ENCODE measurements at regions not wholly inside any gene's neighbourhood (a gene's known extent, or its start where the extent isn't known, plus 50 kb on each side); places are given as distances from the start of the nearest gene placed in this dataset.

GRCh38 chr3:106488331-106488730 lies 619.5 kb upstream of the CBLB start:
- H2AFZ ChIP-seq: no peak overlapping the region
- no peaks in the 10 kb centered on the region for H3K9me3 ChIP-seq (ENCODE audit: low read depth)
- no peaks in the 10 kb centered on the region for H3K79me2 ChIP-seq
- no peak for TF ChIP-seq EZH2 (IDR thresholded peaks at IDR 0.05; ENCODE audit: borderline replicate concordance)
- TF ChIP-seq EZH2phosphoT487 (IDR thresholded peaks at IDR 0.05; ENCODE audit: low read depth, severe bottlenecking, unreplicated experiment): no peak
- no peak for TF ChIP-seq CTCF (IDR thresholded peaks at IDR 0.05; ENCODE audit: poor library complexity)
- H3K4me2 ChIP-seq: no peak overlapping the region
- H3K4me1 ChIP-seq (ENCODE audit: insufficient read depth): no peaks in the 10 kb centered on the region
- no peaks in the 10 kb centered on the region for H3K36me3 ChIP-seq (replicated peaks; ENCODE audit: insufficient read depth, low read depth)
- H3K9me2 ChIP-seq (replicated peaks; ENCODE audit: insufficient read depth): no peaks in the 10 kb centered on the region
- no peak for DNase-seq (ENCODE audit: low spot score)
- no peaks in the 10 kb centered on the region for H4K20me1 ChIP-seq (ENCODE audit: insufficient read depth, poor library complexity, severe bottlenecking)
- no peak overlapping the region for H3K27ac ChIP-seq
- H3K4me3 ChIP-seq: no peak overlapping the region
- 44% methylated on average over 6 of the region's 6 CpGs for WGBS (ENCODE audit: low lambda C conversion rate, missing lambda C conversion rate)
- no peaks in the 10 kb centered on the region for H3K27me3 ChIP-seq

- Histone ChIP-seq H3K4me2 (no peak overlapping the region), H3K27ac (no peak overlapping the region), H3K79me2 (no peaks in the 10 kb centered on the region), H4K20me1 (ENCODE audit: insufficient read depth, poor library complexity, severe bottlenecking) (no peaks in the 10 kb centered on the region), H3K9me2 (replicated peaks; ENCODE audit: insufficient read depth) (no peaks in the 10 kb centered on the region), H3K36me3 (replicated peaks; ENCODE audit: insufficient read depth, low read depth) (no peaks in the 10 kb centered on the region), H3K4me1 (ENCODE audit: insufficient read depth) (no peaks in the 10 kb centered on the region), H3K4me3 (no peak overlapping the region), H3K9me3 (ENCODE audit: low read depth) (no peaks in the 10 kb centered on the region), H2AFZ (no peak overlapping the region), H3K27me3 (no peaks in the 10 kb centered on the region)
- no peak for DNase-seq (ENCODE audit: low spot score)
- TF ChIP-seq EZH2 (IDR thresholded peaks at IDR 0.05; ENCODE audit: borderline replicate concordance) (no peak), CTCF (IDR thresholded peaks at IDR 0.05; ENCODE audit: poor library complexity) (no peak), EZH2phosphoT487 (IDR thresholded peaks at IDR 0.05; ENCODE audit: low read depth, severe bottlenecking, unreplicated experiment) (no peak)
These were observed 623.0 kb upstream of the CBLB start for GRCh38 chr3:106491796-106492195.

GRCh38 chr3:106508331-106508893 lies 639.6 kb upstream of the CBLB start:
- H3K27me3 ChIP-seq: no peaks in the 10 kb centered on the region
- H3K9me3 ChIP-seq (ENCODE audit: low read depth): no peaks in the 10 kb centered on the region
- H4K20me1 ChIP-seq (ENCODE audit: insufficient read depth, poor library complexity, severe bottlenecking): no peaks in the 10 kb centered on the region
- H3K4me1 ChIP-seq (ENCODE audit: insufficient read depth): no peaks in the 10 kb centered on the region
- no peak overlapping the region for H3K4me3 ChIP-seq
- no peak overlapping the region for H3K4me2 ChIP-seq
- no peaks in the 10 kb centered on the region for H3K9me2 ChIP-seq (replicated peaks; ENCODE audit: insufficient read depth)
- H3K27ac ChIP-seq: no peak overlapping the region
- no peak for TF ChIP-seq CTCF (IDR thresholded peaks at IDR 0.05; ENCODE audit: poor library complexity)
- TF ChIP-seq EZH2phosphoT487 (IDR thresholded peaks at IDR 0.05; ENCODE audit: low read depth, severe bottlenecking, unreplicated experiment): no peak
- TF ChIP-seq EZH2 (IDR thresholded peaks at IDR 0.05; ENCODE audit: borderline replicate concordance): no peak
- no peak for DNase-seq (ENCODE audit: low spot score)
- no peaks in the 10 kb centered on the region for H3K36me3 ChIP-seq (replicated peaks; ENCODE audit: insufficient read depth, low read depth)
- no peak overlapping the region for H2AFZ ChIP-seq
- H3K79me2 ChIP-seq: no peaks in the 10 kb centered on the region

- Histone ChIP-seq H3K27me3 (no peaks in the 10 kb centered on the region), H3K9me3 (ENCODE audit: low read depth) (no peaks in the 10 kb centered on the region), H3K9me2 (replicated peaks; ENCODE audit: insufficient read depth) (no peaks in the 10 kb centered on the region), H3K4me1 (ENCODE audit: insufficient read depth) (no peaks in the 10 kb centered on the region), H2AFZ (no peak overlapping the region), H3K79me2 (no peaks in the 10 kb centered on the region), H3K36me3 (replicated peaks; ENCODE audit: insufficient read depth, low read depth) (no peaks in the 10 kb centered on the region), H3K4me2 (no peak overlapping the region), H3K27ac (no peak overlapping the region), H4K20me1 (ENCODE audit: insufficient read depth, poor library complexity, severe bottlenecking) (no peaks in the 10 kb centered on the region), H3K4me3 (no peak overlapping the region)
- no peak for DNase-seq (ENCODE audit: low spot score)
- TF ChIP-seq EZH2 (IDR thresholded peaks at IDR 0.05; ENCODE audit: borderline replicate concordance) (no peak), EZH2phosphoT487 (IDR thresholded peaks at IDR 0.05; ENCODE audit: low read depth, severe bottlenecking, unreplicated experiment) (no peak), CTCF (IDR thresholded peaks at IDR 0.05; ENCODE audit: poor library complexity) (no peak)
- WGBS (ENCODE audit: low lambda C conversion rate, missing lambda C conversion rate): 100% methylated on average over 1 of the region's 1 CpG
These were observed 641.4 kb upstream of the CBLB start for GRCh38 chr3:106510206-106510605.
